Body of pancreas (tissue), 4 donors: ENCODE measurements at regions not wholly inside any gene's neighbourhood (a gene's known extent, or its start where the extent isn't known, plus 50 kb on each side); places are given as distances from the start of the nearest gene placed in this dataset.
"Not testable (repeated sequence)": the region's sequence is repeated elsewhere in the genome, so short reads cannot be mapped to it uniquely, and the experiment has no call there.

ENCODE experiments used
- ATAC-seq: fragments of 150-250 bp; one replicate; pipeline ENCODE4 v1.9.1; 2016
- DNase-seq, 4 donors: peaks; one replicate each; pipeline ENCODE4 v3.0.0-alpha.2; 2019
- H3K27ac ChIP-seq, 4 donors: fragments of 200-600 bp; sonication (generic); 1 replicate in 3 of 4; 2 replicates in 1 of 4; pipeline versions ENCODE4 v1.5.1 to v1.6.1; 2016 to 2019; ENCODE audit warnings: mild to moderate bottlenecking in 1 of 4, mixed read lengths in 1 of 4, moderate library complexity in 1 of 4
- H3K27me3 ChIP-seq, 2 donors: fragments of 200-600 bp; sonication (generic); one replicate each; pipeline ENCODE4 v1.6.0; 2016; ENCODE audit warnings: mild to moderate bottlenecking in 1 of 2
- H3K36me3 ChIP-seq, 2 donors: fragments of 200-600 bp; sonication (generic); replicated peaks in 1 of 2; 2 replicates each; pipeline ENCODE4 v1.5.1; 2016; ENCODE audit warnings: low read depth in 2 of 2; ENCODE audit not compliant: insufficient read depth in 1 of 2
- H3K4me1 ChIP-seq: fragments of 200-600 bp; sonication (generic); one replicate; pipeline ENCODE4 v1.6.0; 2016
- H3K4me3 ChIP-seq, 2 donors: fragments of 200-600 bp; sonication (generic); 1 replicate in 1 of 2; 2 replicates in 1 of 2; pipeline ENCODE4 v1.5.1; 2016 to 2019
- H3K9me3 ChIP-seq, 3 donors: fragments of 200-600 bp; sonication (generic); 1 replicate in 2 of 3; 2 replicates in 1 of 3; pipeline ENCODE4 v1.5.1; 2016
- CTCF ChIP-seq, 7 experiments: fragments of 450-650 bp in 4 of 7; fragments of 200-600 bp in 3 of 7; sonication (generic) in 3 of 7; IDR thresholded peaks; one replicate each; pipeline ENCODE4 v1.5.1; 2016 to 2019; ENCODE audit warnings: antibody characterized with exemption in 7 of 7
- POLR2A ChIP-seq, 3 donors: fragments of 450-650 bp; IDR thresholded peaks; one replicate each; pipeline ENCODE4 v1.6.1; 2016; ENCODE audit warnings: antibody characterized with exemption in 3 of 3, mild to moderate bottlenecking in 2 of 3
- WGBS, 2 donors: methylation state at CpG; one replicate each; pipeline ENCODE4 v1.1.5; 2017; 5-methylcytosine and 5-hydroxymethylcytosine counted together
- intact Hi-C: fragments of 100-400 bp; cut with DNase I; formaldehyde crosslinking; loops from one replicate; pipeline ENCODE4 v1.15.1; 2023

DNA sequence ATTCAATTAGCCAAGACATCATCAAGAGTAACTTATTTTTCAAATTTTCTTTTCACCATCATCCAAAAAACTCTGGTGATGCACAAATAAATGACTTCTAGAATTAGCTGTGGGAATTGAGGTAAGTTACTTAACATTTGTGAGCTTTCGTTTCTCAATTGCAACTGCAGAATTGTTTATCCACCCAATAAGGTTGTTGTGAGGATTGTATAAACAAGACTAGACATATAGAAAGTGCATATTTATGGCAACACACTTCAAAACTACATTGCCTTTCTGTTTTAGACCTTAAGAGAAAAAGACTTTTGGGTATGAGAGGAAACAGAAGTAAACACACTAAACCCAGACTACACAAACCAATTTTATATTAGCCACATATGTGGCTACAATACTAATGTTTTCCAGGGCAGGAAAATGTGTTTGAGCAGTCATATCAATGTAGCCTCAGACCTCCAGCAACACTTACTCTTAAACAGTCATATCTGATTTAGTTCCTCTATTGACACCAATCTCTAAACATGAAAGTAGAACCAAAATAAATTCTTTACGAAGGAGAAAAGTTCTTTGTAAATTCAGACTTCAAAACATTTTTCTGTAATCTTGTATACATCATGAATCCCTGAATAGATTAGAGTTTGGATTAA, 488.0 kb upstream of the CYLC2 start:
- Histone ChIP-seq H3K4me1 (no peaks in the 10 kb centered on the region), H3K36me3 (no peaks in the 10 kb centered on the region), H3K27me3 (no peaks in the 10 kb centered on the region), H3K4me3 (no peak overlapping the region), H3K27ac (no peak overlapping the region), H3K9me3 (no peaks in the 10 kb centered on the region)
- WGBS, 2 donors, result 44 to 46% methylated on average over 2 of the region's 2 CpGs
- no peak for DNase-seq
- no peak for ATAC-seq
- intact Hi-C loops, result no loop called here
- TF ChIP-seq POLR2A (IDR thresholded peaks at IDR 0.05), result no peak
- TF ChIP-seq CTCF (IDR thresholded peaks at IDR 0.05), result no peak

- DNase-seq, result no peak
- Histone ChIP-seq H3K4me1 (no peaks in the 10 kb centered on the region), H3K27ac (no peak overlapping the region), H3K9me3 (no peaks in the 10 kb centered on the region), H3K36me3 (no peaks in the 10 kb centered on the region), H3K27me3 (no peaks in the 10 kb centered on the region), H3K4me3 (no peak overlapping the region)
- TF ChIP-seq POLR2A (IDR thresholded peaks at IDR 0.05) (no peak), CTCF (IDR thresholded peaks at IDR 0.05) (no peak)
- no peak for ATAC-seq
- WGBS, 2 donors, result 36 to 43% methylated on average over 1 of the region's 1 CpG
- intact Hi-C loops, result no loop called here
Observed at GRCh38 chr9:102506406-102506805, 488.7 kb upstream of the CYLC2 start.

DNA sequence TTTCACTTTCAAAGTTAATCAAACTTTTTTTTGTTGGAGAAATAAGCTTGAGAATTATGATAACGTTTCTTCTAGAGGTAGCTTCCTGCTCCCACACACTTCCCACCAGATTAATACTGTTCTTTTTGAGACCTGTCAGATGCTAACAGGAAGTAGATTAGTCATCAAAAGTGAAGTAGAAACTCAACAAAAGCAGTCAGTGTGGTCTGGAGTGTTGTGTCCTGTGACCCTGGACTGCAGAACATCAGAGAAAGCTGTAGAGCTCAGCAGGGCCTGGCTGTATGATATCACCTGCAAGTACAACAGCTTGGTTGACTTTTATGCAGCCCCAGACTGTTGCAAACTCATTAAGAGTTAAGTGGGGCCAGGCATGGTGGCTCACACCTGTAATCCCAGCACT, 495.7 kb upstream of the CYLC2 start:
- Histone ChIP-seq H3K4me3 (no peak overlapping the region), H3K27ac (no peak overlapping the region), H3K36me3 (no peaks in the 10 kb centered on the region), H3K9me3 (no peaks in the 10 kb centered on the region), H3K27me3 (no peaks in the 10 kb centered on the region), H3K4me1 (no peaks in the 10 kb centered on the region)
- TF ChIP-seq POLR2A (IDR thresholded peaks at IDR 0.05) (no peak), CTCF (IDR thresholded peaks at IDR 0.05) (no peak)
- intact Hi-C loops, result no loop called here
- WGBS, 2 donors, result 11 to 27% methylated on average over 1 of the region's 1 CpG
- DNase-seq (no peak), ATAC-seq (no peak)

- ATAC-seq, result no peak
- Histone ChIP-seq H3K36me3 (no peaks in the 10 kb centered on the region), H3K4me1 (no peaks in the 10 kb centered on the region), H3K4me3 (no peak overlapping the region), H3K27ac (no peak overlapping the region), H3K27me3 (no peaks in the 10 kb centered on the region), H3K9me3 (no peaks in the 10 kb centered on the region)
- TF ChIP-seq CTCF (IDR thresholded peaks at IDR 0.05) (no peak), POLR2A (IDR thresholded peaks at IDR 0.05) (no peak)
- no peak for DNase-seq
- WGBS, 2 donors, result 72 to 81% methylated on average over 9 of the region's 9 CpGs
- intact Hi-C loops, result no loop called here
Observed at GRCh38 chr9:102497709-102498108, 497.4 kb upstream of the CYLC2 start.

GRCh38 chr9:102486976-102487375, 508.2 kb upstream of the CYLC2 start:
- 89% methylated on average over 23 of the region's 25 CpGs; no CpG with 5 or more reads in 1 of the 2 donors for WGBS, 2 donors
- H3K36me3 ChIP-seq, H3K27ac ChIP-seq, DNase-seq, H3K4me1 ChIP-seq, ATAC-seq, intact Hi-C loops, H3K4me3 ChIP-seq, H3K9me3 ChIP-seq, H3K27me3 ChIP-seq: not testable (repeated sequence)
